ENCODE measurements at regions not wholly inside any gene's neighbourhood (a gene's known extent, or its start where the extent isn't known, plus 50 kb on each side); places are given as distances from the start of the nearest gene placed in this dataset.

DNA sequence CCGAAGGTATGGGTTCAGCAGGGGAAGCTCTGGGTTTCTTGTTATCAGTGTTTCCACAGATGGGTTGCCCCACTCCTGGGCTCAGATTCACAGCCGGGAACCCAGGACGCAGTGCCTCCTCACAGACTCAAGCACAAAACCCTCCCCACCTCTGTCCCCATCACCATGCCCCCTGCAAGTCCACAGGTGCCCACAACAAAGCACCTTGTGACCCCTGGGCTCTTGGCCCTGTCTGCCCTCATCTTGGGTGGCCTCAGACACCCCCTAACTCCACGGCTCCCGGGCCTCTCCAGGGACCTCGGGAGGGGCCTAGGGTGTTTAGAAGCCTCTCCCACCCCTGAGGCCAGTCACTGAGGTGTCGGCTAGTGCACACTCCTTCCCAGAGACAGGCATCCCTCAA is 231.7 kb downstream of the TUBA3C start:
- Mint-ChIP-seq H3K27me3 (ENCODE audit: insufficient read depth, unreplicated experiment) (no peaks in the 10 kb centered on the region), H3K4me1 (ENCODE audit: insufficient read depth, unreplicated experiment) (no peaks in the 10 kb centered on the region), H3K27ac (ENCODE audit: low read depth, unreplicated experiment) (no peak overlapping the region), H3K36me3 (ENCODE audit: insufficient read depth, unreplicated experiment) (no peaks in the 10 kb centered on the region), H3K4me3 (ENCODE audit: unreplicated experiment) (no peak overlapping the region), H3K9me3 (ENCODE audit: unreplicated experiment) (peaks cover 9% of the 10 kb centered on the region)
- POLR2A ChIA-PET: no interaction called here
- DNase-seq (ENCODE audit: unreplicated experiment): no peak
- intact Hi-C loops (cut with micrococcal nuclease): no loop called here
- TF ChIP-seq, protein P1, sequence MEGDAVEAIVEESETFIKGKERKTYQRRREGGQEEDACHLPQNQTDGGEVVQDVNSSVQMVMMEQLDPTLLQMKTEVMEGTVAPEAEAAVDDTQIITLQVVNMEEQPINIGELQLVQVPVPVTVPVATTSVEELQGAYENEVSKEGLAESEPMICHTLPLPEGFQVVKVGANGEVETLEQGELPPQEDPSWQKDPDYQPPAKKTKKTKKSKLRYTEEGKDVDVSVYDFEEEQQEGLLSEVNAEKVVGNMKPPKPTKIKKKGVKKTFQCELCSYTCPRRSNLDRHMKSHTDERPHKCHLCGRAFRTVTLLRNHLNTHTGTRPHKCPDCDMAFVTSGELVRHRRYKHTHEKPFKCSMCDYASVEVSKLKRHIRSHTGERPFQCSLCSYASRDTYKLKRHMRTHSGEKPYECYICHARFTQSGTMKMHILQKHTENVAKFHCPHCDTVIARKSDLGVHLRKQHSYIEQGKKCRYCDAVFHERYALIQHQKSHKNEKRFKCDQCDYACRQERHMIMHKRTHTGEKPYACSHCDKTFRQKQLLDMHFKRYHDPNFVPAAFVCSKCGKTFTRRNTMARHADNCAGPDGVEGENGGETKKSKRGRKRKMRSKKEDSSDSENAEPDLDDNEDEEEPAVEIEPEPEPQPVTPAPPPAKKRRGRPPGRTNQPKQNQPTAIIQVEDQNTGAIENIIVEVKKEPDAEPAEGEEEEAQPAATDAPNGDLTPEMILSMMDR (IDR thresholded peaks at IDR 0.05; ENCODE audit: unreplicated experiment): no peak
- CTCF ChIA-PET: interaction anchor here (0.6 kb wide), 1 partner anchor 25 kb away, joined by 3 read pairs; no protein-coding TSS in a partner anchor
- no TSS peak for BruUV-seq (replicated peaks)

DNA sequence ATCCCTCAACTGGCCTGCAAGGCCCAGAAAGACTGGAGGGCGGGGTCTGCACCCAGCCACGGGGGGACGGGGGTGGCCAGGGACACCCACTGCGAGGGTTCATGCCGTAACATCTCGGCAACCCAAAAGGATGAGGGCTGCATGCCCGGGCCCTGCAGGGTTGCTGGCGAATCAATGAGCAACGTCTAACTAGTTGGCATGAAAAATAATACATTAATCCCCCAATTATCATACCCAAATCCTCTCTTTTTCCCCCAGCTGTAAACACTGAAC is 232.2 kb downstream of the TUBA3C start:
- no peak overlapping the region for H3K27ac Mint-ChIP-seq (ENCODE audit: low read depth, unreplicated experiment)
- TF ChIP-seq, protein P1 (IDR thresholded peaks at IDR 0.05; ENCODE audit: unreplicated experiment): no peak
- DNase-seq (ENCODE audit: unreplicated experiment): no peak

DNA sequence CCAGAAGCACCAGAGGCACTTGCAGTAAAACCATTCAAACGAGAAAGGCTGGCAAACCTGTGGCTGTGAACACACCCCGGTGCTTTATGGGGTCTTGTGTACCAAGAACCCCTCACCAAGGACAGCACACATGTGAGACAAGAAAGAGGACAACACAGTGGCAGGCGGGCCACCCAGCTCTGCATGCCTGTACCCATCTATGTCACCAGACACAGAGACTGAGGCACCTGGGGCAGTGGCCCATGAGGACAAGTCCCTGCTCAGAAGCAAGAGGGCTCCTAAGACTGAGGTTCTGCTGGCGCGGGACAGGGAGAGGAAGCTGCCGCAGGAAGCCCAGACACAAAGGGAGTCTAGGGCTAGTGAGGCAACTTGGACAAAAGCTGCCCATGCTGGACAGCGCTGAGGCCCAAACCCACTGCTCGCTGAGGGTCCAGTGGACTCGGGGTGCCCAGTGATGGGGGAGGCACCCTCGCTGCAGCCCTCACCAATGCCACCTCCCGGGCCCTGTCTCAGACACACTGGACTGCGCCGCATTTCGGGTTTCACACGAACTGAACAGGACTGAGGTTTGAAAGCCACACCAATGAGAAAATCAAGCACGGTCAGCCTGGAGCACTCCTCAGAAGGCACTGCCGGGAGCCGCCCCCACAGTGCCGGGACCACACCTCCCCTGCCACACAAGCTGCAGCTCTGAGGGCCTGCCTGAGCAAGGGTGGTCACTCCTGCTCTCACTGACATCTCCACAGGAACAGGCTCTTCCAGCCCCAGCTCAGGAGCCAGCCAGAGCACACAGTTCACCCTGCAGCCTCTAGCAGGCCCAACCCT is 232.7 kb downstream of the TUBA3C start:
- BruUV-seq (replicated peaks): no TSS peak
- Mint-ChIP-seq H3K36me3 (ENCODE audit: insufficient read depth, unreplicated experiment) (no peaks in the 10 kb centered on the region), H3K9me3 (ENCODE audit: unreplicated experiment) (peaks cover 9% of the 10 kb centered on the region), H3K4me1 (ENCODE audit: insufficient read depth, unreplicated experiment) (no peaks in the 10 kb centered on the region), H3K27ac (ENCODE audit: low read depth, unreplicated experiment) (no peak overlapping the region), H3K27me3 (ENCODE audit: insufficient read depth, unreplicated experiment) (no peaks in the 10 kb centered on the region), H3K4me3 (ENCODE audit: unreplicated experiment) (no peak overlapping the region)
- intact Hi-C loops (cut with micrococcal nuclease): no loop called here
- DNase-seq (ENCODE audit: unreplicated experiment): no peak
- TF ChIP-seq, protein P1 (IDR thresholded peaks at IDR 0.05; ENCODE audit: unreplicated experiment): no peak
- POLR2A ChIA-PET: no interaction called here
- CTCF ChIA-PET: no interaction called here

More for the DNA sequence above, 232.2 kb downstream of the TUBA3C start:
- Mint-ChIP-seq H3K36me3 (ENCODE audit: insufficient read depth, unreplicated experiment) (no peaks in the 10 kb centered on the region), H3K4me3 (ENCODE audit: unreplicated experiment) (no peak overlapping the region), H3K9me3 (ENCODE audit: unreplicated experiment) (peaks cover 9% of the 10 kb centered on the region), H3K4me1 (ENCODE audit: insufficient read depth, unreplicated experiment) (no peaks in the 10 kb centered on the region), H3K27me3 (ENCODE audit: insufficient read depth, unreplicated experiment) (no peaks in the 10 kb centered on the region)
- intact Hi-C loops (cut with micrococcal nuclease): no loop called here
- ChIA-PET CTCF (no interaction called here), POLR2A (no interaction called here)
- no TSS peak for BruUV-seq (replicated peaks)

DNA sequence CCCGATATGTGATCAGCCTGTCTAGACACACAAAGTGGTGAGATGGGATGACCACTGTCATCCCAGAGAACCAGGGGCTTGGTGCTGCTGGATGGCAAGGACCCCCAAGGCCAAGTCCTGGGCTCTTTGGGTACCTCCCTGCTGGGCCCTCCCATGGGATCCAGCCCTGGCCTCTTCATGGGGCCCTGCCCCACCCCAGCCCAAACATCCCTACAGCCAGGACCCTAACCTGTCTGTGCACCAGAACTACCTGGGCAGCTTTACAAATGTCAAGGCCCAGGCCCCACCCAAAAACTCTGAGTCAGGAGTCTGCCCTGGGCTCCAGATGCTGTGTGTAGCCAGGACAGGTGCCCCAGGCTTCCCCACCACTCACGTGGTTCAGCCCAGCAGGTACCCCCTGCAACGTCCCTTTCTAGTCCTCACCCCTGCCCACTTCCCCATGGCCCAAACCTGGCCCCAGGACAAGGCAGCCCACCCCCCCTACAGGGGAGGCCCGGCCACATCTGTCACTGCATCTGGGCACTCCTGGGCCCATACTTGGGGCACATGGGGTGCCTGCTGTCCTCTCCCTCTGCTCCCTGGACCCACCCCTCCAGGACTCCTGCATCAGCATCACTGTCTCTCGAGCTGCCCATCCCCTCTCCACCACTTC is 233.5 kb downstream of the TUBA3C start:
- CTCF ChIA-PET: no interaction called here
- H3K4me3 Mint-ChIP-seq (ENCODE audit: unreplicated experiment): no peak overlapping the region
- no peaks in the 10 kb centered on the region for H3K27me3 Mint-ChIP-seq (ENCODE audit: insufficient read depth, unreplicated experiment)
- POLR2A ChIA-PET: no interaction called here
- DNase-seq (ENCODE audit: unreplicated experiment): no peak
- peaks cover 9% of the 10 kb centered on the region for H3K9me3 Mint-ChIP-seq (ENCODE audit: unreplicated experiment)
- no peak overlapping the region for H3K27ac Mint-ChIP-seq (ENCODE audit: low read depth, unreplicated experiment)
- no peaks in the 10 kb centered on the region for H3K36me3 Mint-ChIP-seq (ENCODE audit: insufficient read depth, unreplicated experiment)
- intact Hi-C loops (cut with micrococcal nuclease): no loop called here
- no TSS peak for BruUV-seq (replicated peaks)
- TF ChIP-seq, protein P1 (IDR thresholded peaks at IDR 0.05; ENCODE audit: unreplicated experiment): no peak
- H3K4me1 Mint-ChIP-seq (ENCODE audit: insufficient read depth, unreplicated experiment): no peaks in the 10 kb centered on the region

All from MCF 10A (cell line).